HG03442 (cell line): ENCODE measurements at regions not wholly inside any gene's neighbourhood (a gene's known extent, or its start where the extent isn't known, plus 50 kb on each side); places are given as distances from the start of the nearest gene placed in this dataset.
"Not testable (repeated sequence)": the region's sequence is repeated elsewhere in the genome, so short reads cannot be mapped to it uniquely, and the experiment has no call there.

ENCODE experiments used
- ATAC-seq: cut with Tn5 transposase; IDR thresholded peaks from one replicate; pipeline ENCODE4 v1.9.1; 2021; ENCODE audit warnings: mild to moderate bottlenecking, moderate library complexity; ENCODE audit not compliant: unreplicated experiment

DNA sequence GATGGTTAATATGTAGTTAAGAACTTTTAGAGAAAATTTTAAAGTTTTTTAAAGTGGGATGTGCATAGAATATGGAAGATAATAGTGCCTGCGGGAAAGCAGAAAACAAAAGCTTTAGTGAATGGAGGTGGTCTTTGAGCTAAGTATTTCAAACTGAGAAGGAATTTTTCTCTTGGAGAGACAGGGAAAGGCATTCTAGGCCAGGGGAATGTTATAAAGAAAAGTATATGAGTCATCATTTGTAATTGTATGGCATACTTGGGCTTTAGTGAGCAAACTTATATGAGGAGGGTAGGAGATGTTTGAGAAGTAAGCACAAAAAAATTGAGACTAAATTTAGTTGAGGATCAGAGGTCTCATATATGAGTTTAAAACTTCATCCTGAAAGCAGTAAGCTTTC, 467.0 kb downstream of the PPARGC1A start:
- no peak for ATAC-seq

DNA sequence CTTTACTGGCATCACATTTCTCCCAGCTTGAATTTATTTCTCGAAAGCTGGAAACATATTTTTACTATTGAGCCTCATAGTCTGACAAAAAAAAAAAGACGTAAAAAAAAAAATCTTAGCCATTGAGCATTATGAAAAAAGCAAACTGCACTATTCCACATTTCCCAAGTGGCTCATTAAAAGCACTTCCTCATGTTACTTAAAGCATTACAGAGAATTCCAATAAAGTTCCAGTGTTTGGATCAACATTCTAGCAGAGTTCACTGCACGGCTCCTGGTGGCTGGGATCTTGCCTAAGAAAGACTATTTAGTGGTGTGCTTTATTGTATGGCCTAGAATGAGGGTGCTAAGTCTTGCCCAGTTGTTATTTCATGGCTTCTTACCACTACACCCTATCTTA, 476.2 kb downstream of the PPARGC1A start:
- no peak for ATAC-seq

DNA sequence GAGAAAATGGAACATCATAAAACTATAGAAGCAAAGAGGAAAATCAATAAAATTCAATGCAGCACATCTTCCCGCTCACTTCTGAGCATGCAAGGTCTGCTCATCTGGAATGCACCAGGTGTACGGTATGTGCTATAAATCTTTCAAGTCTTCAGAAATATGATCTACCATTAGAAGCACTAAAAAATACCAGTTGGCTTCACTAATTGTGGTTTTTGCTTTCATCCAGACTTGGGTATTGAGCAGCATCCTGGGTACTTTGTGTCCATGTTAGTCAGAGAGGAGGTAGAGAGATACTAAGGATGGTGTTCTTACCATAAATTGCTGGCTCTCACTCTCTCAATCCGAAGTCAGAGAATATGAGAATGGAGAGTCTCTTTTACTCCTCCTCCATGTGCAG, 477.1 kb downstream of the PPARGC1A start:
- ATAC-seq, result no peak

DNA sequence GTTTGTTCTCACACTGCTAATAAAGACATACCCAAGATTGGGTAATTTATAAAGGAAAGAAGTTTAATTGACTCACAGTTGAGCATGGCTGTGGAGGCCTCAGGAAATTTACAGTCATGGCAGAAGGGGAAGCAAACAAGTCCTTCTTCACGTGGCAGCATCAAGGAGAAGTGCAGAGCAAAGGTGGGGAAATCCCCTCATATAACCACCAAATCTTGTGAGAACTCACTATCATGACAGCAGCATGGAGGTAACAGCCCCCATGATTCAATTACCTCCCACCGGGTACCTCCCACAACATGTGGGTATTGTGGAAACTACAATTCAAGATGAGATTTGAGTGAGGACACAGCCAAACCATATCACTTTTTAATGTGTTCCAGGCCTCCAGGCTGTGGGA, 480.9 kb downstream of the PPARGC1A start:
- ATAC-seq, result not testable (repeated sequence)

DNA sequence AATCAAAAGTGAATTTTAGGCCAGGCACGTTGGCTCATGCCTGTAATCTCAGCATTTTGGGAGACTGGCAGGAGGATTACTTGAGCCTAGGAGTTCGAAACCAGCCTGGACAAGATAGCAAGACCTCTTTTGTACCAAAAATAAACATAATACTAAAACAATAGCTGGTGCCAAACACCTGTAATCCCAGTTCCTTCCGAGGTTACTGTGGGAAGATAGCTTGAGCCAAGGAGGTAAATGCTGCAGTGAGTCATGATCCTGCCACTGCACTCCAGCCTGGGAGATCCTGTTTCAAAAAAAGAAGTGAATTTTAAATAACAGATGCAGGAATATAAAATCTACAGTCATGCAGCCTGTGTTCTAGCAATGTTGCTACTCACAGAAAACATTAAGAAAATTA, 488.3 kb downstream of the PPARGC1A start:
- ATAC-seq, result no peak

DNA sequence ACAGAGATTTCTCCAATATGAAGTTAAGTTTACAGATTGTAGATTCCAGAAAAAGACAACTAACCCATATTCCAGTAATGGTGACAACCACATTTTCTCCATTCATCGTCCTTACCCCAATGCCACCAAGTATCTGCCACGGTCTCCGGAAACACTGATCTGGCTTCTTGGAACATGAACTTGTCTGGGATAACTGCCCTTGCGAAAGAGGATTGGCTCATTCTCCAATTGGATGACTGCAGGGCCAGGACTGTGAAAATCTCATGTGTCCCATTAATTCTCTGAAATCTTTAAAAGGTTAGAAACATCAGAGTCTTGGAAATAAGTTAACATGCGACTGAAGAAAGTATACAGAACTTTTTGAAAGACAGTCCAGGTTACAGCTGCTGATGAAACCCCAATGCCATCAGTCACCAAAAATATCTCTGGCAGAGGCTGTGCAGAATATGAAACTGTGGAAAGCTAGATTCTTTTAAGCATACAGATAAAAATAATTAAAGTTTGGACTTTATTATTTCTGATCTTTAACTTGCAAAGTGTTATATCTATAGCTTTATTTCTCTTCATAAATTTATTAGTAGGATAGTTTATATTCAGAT, 496.9 kb downstream of the PPARGC1A start:
- ATAC-seq, result no peak

DNA sequence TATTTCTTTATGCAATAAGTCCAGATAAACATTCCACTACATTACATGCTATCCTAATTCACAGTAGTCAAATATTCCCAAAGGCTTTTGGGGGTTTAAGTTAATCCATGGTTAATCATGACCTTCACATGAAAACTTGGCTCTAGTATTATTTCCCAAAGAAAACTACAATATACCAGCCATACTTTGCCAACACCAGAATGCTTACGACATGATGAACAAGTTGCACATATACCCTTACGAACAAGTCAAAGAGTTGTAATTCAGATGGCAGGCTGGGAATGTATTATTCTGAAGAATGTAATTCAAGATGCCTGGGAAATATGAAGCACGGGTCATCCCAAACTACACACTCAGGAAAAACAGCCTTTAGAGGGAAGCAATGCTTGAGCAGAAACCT, 499.6 kb downstream of the PPARGC1A start:
- no peak for ATAC-seq

DNA sequence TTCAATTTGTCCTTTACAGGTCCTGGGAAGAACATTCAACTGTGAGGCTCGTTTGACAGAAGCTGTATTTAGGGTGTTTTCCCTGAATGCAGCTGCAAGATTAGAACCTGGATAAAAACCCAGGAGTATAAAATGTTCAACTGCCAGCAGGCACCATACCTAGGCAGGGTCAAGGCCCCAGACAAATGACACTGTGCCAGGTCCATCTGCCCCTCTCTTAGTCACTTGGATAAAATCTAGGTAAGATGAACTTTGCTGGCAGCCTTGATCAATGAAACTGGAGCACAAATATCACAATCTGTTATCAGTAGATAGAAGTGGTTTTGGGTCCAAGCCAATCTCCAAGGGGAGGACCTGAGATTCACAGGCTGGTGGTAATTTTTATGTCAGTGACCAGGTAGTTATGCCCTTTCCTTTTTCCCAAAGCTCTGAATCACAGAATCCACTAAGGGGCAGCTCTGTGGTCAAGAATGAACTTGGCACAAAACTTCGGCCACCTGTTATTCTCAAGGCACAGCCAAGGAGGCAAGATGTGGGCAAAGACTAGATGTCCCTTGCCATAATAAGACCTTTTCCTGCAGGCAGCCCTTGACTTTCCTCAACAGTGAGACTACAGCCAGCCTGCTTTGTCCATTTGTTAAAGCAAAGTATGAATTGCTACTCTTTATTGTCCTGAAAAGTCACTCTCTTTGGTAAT, 501.0 kb downstream of the PPARGC1A start:
- ATAC-seq, result no peak

DNA sequence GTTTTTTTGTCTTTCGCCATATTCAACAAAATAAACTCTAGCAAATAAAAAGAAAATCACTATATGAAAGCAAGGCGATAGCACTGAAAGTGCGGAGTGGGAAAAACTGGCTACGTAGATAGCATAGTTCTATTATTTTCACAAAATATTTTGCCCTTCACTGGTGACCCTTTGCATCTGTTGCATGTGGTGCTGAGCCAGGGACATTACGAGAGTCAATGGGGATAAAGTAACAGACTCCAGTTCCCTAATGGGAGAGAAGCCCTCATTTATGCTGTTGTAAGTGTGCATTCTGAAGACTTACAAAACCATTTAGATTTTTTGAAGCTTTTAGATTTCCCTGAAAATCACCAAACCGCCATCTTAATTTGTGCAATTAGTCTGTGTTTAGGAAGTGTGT, 501.6 kb downstream of the PPARGC1A start:
- ATAC-seq, result no peak

DNA sequence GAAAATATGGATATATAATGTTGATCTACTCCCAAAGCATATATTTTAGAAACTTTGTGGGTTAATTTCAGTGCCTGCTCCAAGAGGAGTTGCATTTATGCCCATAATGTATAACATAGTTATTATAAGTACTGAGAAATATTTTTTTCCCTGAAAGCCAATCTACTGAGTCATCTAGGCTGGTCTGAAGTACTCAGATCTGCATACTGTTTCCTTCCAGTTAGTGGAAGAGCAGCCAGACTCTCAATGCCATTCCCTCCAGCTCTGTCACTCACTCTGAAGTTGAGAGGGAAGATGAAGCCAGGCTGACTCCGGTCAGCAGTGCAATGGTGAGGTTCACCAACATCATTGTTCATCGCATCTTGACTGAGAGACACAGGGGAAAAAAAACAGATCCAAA, 505.1 kb downstream of the PPARGC1A start:
- no peak for ATAC-seq

DNA sequence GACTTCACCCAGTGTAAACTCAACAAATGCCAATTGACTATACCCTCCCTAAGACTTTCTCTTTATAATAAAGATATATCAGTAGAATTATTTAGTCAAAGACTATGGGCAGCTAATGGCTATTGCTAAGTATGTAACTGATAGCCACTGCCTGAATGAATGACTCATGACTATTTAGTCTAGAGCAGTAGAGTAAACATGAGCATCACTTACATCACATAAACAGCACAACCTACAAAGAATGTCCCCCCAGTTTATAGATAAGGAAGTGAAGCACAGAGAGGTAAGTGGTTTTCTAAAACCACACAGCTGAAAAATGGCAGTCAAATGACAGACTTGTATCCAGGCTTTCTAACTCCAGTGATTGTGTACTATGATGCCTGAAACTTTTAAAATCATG, 507.0 kb downstream of the PPARGC1A start:
- no peak for ATAC-seq

DNA sequence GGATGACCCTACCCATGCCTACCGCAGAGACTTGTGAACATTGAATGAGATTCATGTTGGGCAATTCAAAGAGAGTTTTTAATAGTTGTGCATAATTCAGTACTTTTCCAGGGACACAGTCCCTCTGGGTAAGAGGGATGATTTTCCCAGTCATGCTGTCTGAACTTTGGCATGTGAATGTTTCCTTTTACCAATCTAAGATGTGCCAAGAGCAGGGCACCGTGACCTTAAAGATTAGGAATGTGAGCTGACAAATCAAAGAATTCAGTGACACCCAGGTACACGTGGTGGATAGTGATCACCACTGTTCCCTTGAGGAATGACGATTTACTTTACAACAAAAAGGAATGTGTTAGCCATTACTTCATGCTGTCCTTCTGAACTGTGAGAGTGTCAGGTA, 515.6 kb downstream of the PPARGC1A start:
- no peak for ATAC-seq

DNA sequence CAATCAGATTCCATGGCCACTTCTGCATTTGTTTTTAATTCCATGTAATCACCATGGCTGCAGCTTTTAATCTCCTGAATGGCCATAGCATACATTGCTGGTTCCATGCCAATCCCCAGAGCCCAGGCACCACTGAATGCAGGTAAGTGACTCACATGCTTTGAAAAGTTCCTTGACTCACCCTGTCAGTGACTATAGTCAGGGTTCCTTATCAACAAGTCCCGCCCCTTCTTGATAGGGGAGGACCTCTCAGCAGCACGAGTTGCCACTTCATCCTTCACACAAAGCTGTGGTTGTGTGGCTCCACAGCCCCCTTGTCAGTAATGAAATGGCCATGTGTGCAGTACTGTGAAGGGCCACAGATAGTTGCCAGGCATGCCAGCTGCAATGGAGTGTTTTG, 516.6 kb downstream of the PPARGC1A start:
- ATAC-seq, result no peak

DNA sequence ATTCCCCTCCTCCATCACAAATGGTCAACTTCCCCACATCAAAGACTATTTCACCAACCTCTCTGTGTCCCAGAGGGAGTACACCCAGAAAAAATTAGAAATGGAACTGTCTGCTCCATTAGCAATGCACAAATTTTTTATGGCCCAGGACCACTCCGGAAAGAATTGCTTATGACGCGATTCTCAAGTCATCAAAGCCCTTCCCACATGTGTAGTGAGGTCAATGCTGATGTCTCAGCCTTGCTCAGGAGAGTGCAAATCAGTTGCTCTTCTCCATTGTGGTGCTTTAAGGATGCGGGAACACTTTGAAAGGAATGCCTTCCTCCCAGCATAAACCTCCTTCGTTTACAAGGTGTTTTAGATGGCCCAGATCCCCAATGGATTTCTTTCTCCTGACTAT, 518.3 kb downstream of the PPARGC1A start:
- ATAC-seq, result no peak

DNA sequence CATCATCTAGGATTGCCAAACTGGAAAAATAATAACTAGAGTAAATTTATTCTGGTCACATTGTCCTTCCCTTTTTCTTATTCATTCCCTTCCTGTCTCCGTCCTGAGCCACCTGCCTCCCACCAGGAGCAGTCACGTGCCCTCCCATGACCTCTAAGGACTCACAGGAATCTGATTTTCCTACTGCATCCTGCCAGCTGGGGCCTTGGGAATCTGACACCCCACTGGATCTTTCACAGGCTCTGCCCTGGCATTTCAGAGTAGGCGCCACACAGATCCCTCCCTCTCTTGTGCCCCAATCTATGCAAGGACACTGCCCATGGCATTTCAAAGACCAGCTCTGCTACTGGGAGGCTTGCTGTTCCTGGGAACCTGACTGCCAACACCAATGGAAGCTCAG, 520.5 kb downstream of the PPARGC1A start:
- ATAC-seq, result no peak

DNA sequence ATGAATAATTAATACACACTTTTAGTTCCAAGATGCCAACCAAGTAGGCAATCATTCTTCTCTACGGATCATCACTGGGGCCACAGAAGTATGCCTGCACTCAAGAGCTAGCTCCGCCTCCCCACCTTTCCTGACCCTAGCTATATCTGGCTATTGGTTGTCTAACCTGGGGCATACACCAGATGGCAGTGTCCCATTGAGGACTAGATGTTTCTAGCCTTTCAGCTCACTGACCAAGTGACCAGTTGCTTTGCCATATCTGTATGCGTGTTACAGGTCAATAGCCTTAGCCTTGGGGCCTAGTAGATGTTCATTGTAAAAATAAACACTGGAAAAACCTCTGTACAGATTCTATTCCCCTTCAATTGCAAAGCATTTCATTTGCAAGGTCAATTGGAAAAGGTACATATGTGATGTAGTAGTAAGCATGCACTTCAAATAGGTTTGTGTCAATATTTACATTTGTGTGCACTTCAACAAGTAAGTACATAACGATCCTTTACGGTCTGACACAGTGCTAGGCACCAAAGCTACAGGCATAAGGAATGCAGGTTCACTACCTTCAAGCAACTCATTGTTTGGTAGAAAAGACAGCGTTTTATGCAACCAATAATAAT, 521.7 kb downstream of the PPARGC1A start:
- no peak for ATAC-seq

DNA sequence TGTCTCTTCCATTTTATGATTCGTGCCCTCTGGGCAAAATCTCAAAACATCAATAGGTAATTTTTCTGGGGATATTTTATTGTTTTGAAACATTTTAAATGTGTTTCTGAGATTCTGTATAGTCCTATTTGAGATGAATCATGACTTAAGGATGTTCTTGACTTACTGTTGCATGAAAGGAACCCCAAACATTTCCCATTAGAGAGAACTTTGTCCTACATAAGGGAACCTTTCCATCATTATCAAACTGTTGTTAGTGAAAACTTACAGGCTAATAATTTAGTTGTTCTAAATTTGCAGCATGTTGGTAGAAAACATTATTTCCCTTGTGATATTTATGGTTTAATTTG, 523.3 kb downstream of the PPARGC1A start:
- no peak for ATAC-seq

DNA sequence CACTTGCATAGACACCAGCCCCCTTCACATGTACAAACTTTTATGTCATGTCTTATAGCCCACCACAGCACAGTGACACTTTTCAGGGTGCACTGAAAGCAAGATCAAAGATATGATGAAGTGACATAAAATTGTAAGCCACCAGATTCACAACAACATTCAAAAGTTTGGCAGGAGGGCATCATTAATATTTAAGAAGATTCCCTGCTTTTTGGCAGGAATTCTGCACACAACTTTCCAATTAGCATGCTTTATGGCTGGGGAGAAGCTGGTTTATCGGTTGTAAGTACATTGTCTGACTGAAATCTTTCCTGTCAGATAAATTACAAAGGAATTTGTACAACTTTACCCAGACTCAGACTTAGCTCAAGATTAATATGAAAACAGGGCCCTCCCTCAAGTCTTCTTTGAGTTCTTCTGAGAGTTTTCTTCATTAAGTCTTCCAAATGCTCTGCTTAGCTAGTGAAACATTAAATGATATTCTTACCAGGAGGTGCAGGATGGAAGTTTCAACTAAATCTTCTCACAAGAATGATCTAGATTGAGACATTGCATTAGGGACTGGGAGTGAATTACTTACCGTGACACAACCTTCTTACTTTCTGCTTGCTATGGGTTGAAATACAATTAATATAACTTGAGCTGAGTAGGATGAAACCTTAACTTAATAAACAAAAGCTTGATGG, 523.8 kb downstream of the PPARGC1A start:
- no peak for ATAC-seq

DNA sequence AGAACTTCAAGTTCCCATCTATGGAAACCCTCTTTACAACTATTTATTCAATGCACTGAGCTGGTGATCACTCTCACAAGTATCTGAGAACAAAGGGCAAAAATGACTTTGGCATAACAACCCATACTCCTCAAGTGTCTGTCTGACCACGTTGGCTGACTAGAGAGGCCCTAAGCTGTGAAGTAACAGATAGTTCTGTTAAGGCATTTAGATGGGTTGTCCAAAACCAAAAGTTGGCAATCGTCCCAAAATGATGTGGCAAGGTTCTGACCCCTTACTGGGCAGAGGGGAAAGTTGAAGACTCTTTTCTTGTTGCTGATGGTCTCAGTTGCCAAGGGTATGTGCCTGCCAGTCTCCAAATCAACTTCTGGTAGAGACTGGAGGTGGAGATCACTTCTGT, 524.8 kb downstream of the PPARGC1A start:
- ATAC-seq, result no peak

DNA sequence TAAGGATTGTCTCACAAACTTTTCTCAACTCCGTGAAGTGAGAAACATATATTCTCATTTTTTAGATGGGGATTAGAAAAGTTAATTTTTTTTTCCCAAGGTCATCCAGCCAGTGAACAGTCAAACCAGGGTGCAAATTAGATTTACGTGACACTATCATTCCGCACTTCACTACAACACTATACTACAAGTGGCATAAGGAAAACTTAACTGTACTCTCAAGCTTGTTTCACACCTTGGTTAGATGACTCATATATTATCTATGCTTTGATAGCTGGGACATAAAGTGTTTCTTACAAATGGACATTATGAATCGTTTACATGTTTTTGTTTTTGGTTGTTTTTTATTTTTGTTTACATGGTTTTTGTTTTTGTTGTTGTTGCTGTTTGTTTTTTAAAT, 525.7 kb downstream of the PPARGC1A start:
- ATAC-seq, result no peak

DNA sequence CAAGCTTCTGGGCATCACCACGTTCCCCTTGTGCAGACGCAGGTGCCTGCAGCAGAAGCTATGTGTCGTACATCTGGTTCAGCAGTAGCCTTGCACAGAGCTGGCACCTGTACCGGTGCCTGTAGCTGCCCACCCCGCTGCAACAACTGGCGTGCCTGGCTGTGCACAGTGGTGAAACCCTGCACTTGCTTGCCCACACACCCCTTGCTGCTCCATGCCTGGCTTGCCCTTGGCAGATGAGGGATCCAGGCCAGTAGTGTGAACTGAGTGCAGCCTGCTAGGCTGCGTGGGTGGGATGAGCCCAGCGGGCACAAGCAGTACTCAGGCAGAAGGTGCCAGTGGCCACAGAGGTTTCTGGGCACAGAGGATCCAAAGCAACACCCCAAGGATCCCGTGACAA, 528.4 kb downstream of the PPARGC1A start:
- ATAC-seq, result no peak

DNA sequence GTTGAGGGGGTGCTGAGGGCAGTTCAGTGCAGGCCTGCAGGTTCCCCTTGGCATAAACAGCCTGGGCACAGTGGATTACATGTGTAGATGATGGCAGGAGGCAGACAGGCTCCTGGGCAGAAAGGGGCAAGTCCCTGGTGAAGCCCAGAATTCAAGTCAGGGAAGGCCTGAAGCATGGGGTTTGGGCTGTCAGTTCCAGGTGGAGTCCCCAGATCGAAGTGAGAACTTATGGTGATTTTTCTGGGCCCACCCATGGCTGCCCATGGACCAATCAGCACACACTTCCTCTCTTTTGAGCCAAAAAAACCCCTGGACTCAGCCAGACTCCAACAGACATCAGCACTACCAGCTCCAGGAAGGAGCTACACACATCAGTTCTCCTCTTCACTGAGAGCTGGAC, 529.1 kb downstream of the PPARGC1A start:
- ATAC-seq, result no peak
